HEK293 (cell line): ENCODE measurements at regions not wholly inside any gene's neighbourhood (a gene's known extent, or its start where the extent isn't known, plus 50 kb on each side); places are given as distances from the start of the nearest gene placed in this dataset.

ENCODE experiments used
- CTCF ChIA-PET: fragments of 350-600 bp; formaldehyde crosslinking; extraction: SDS; loops from one replicate; lab custom pipeline; 2021; ENCODE audit warnings: antibody characterized with exemption; lab: Yijun Ruan, JAX
- POLR2A ChIA-PET: fragments of 300-600 bp; formaldehyde crosslinking; extraction: SDS; loops from one replicate; lab custom pipeline; 2020; ENCODE audit warnings: antibody characterized with exemption, inconsistent platforms; lab: Yijun Ruan, JAX
- H3K27ac ChIP-seq: fragments of 200-500 bp; sonication (Bioruptor generic); 2 replicates; pipeline ENCODE4 v1.5.1; 2014; ENCODE audit warnings: low read depth, low read length, control low read depth, inconsistent platforms; ENCODE audit errors: extremely low read depth
- H3K36me3 ChIP-seq, 2 experiments: fragments of 200-500 bp in 1 of 2; sonication (Bioruptor generic) in 1 of 2; 1 replicate in 1 of 2; 2 replicates in 1 of 2; pipeline ENCODE4 v1.5.1; 2014 to 2017; ENCODE audit warnings: inconsistent platforms in 2 of 2, low read length in 2 of 2; ENCODE audit not compliant: control insufficient read depth in 2 of 2, insufficient read depth in 1 of 2
- H3K4me1 ChIP-seq: fragments of 200-500 bp; sonication (Bioruptor generic); 2 replicates; pipeline ENCODE4 v1.5.1; 2014; ENCODE audit warnings: mild to moderate bottlenecking, low read length, inconsistent platforms; ENCODE audit not compliant: control insufficient read depth, insufficient read depth
- H3K4me3 ChIP-seq: 2 replicates; pipeline ENCODE4 v1.5.1; 2011; ENCODE audit warnings: low read depth, mild to moderate bottlenecking, control low read depth, low read length, moderate library complexity
- H3K9me3 ChIP-seq: fragments of 200-500 bp; sonication (Bioruptor generic); 2 replicates; pipeline ENCODE4 v1.5.1; 2014; ENCODE audit warnings: low read depth, low read length, inconsistent platforms; ENCODE audit not compliant: control insufficient read depth, insufficient read depth
- BCL6B ChIP-seq: fragments of 450-650 bp; formaldehyde crosslinking; IDR thresholded peaks from 2 replicates; pipeline ENCODE4 v1.5.1; 2017; ENCODE audit warnings: missing biosample characterization, missing genetic modification characterization
- GLI2 ChIP-seq: fragments of 450-650 bp; formaldehyde crosslinking; IDR thresholded peaks from 2 replicates; pipeline ENCODE4; 2017; ENCODE audit warnings: missing biosample characterization, missing genetic modification characterization, low read depth, borderline replicate concordance
- GLIS1 ChIP-seq: fragments of 450-650 bp; formaldehyde crosslinking; IDR thresholded peaks from 2 replicates; pipeline ENCODE4 v1.5.1; 2016; ENCODE audit warnings: missing biosample characterization, missing genetic modification characterization
- HOXD13 ChIP-seq: sonication (generic); formaldehyde crosslinking; IDR thresholded peaks from 2 replicates; pipeline ENCODE4 v1.8.0; 2022; ENCODE audit warnings: missing genetic modification reagents, borderline replicate concordance
- IKZF3 ChIP-seq: fragments of 450-650 bp; IDR thresholded peaks from 2 replicates; pipeline ENCODE4 v1.5.0; 2018; ENCODE audit warnings: missing biosample characterization, mild to moderate bottlenecking, missing genetic modification characterization, moderate library complexity
- KLF7 ChIP-seq: fragments of 450-650 bp; formaldehyde crosslinking; IDR thresholded peaks from 2 replicates; pipeline ENCODE4 v1.5.1; 2016; ENCODE audit warnings: missing biosample characterization, missing genetic modification characterization, borderline replicate concordance
- ZBTB17 ChIP-seq: fragments of 450-650 bp; formaldehyde crosslinking; IDR thresholded peaks from 2 replicates; pipeline ENCODE4 v1.5.1; 2016; ENCODE audit warnings: missing biosample characterization, missing genetic modification characterization
- ZFP69B ChIP-seq: fragments of 450-650 bp; formaldehyde crosslinking; IDR thresholded peaks from 2 replicates; pipeline ENCODE4 v1.5.1; 2016; ENCODE audit warnings: missing biosample characterization, missing genetic modification characterization
- ZNF121 ChIP-seq: fragments of 450-650 bp; formaldehyde crosslinking; IDR thresholded peaks from 2 replicates; pipeline ENCODE4 v1.5.1; 2016; ENCODE audit warnings: missing biosample characterization, missing genetic modification characterization
- ZNF133 ChIP-seq: fragments of 450-650 bp; formaldehyde crosslinking; IDR thresholded peaks from 2 replicates; pipeline ENCODE4 v1.5.1; 2016; ENCODE audit warnings: missing biosample characterization, missing genetic modification characterization
- ZNF24 ChIP-seq: fragments of 450-650 bp; formaldehyde crosslinking; IDR thresholded peaks from 2 replicates; pipeline ENCODE4 v1.5.1; 2016; ENCODE audit warnings: missing biosample characterization, missing genetic modification characterization
- ZNF266 ChIP-seq: fragments of 450-650 bp; formaldehyde crosslinking; IDR thresholded peaks from 2 replicates; pipeline ENCODE4 v1.5.1; 2016; ENCODE audit warnings: missing biosample characterization, missing genetic modification characterization, low read depth
- ZNF311 ChIP-seq: fragments of 450-650 bp; formaldehyde crosslinking; IDR thresholded peaks from 2 replicates; pipeline ENCODE4 v1.5.1; 2017; ENCODE audit warnings: missing biosample characterization, missing genetic modification characterization, borderline replicate concordance
- ZNF48 ChIP-seq: fragments of 450-650 bp; formaldehyde crosslinking; IDR thresholded peaks from 2 replicates; pipeline ENCODE4 v1.5.1; 2016; ENCODE audit warnings: missing biosample characterization, missing genetic modification characterization
- ZNF544 ChIP-seq: fragments of 450-650 bp; formaldehyde crosslinking; IDR thresholded peaks from 2 replicates; pipeline ENCODE4 v1.5.0; 2017; ENCODE audit warnings: missing biosample characterization, missing genetic modification characterization
- ZNF585B ChIP-seq: fragments of 450-650 bp; formaldehyde crosslinking; IDR thresholded peaks from 2 replicates; pipeline ENCODE4 v1.5.1; 2016; ENCODE audit warnings: missing biosample characterization, missing genetic modification characterization
- ZNF677 ChIP-seq: fragments of 450-650 bp; IDR thresholded peaks from 2 replicates; pipeline ENCODE4 v1.5.0; 2018; ENCODE audit warnings: missing biosample characterization, mild to moderate bottlenecking, missing genetic modification characterization, moderate library complexity
- ZNF704 ChIP-seq: fragments of 450-650 bp; formaldehyde crosslinking; IDR thresholded peaks from 2 replicates; pipeline ENCODE4 v1.5.1; 2016; ENCODE audit warnings: missing biosample characterization, missing genetic modification characterization
- ZNF785 ChIP-seq: fragments of 450-650 bp; formaldehyde crosslinking; IDR thresholded peaks from 2 replicates; pipeline ENCODE4 v1.5.1; 2016; ENCODE audit warnings: missing biosample characterization, missing genetic modification characterization
- TF ChIP-seq, protein P1 (sequence below): fragments of 450-650 bp; formaldehyde crosslinking; IDR thresholded peaks from 2 replicates; pipeline ENCODE4 v1.5.1; 2016; ENCODE audit warnings: missing biosample characterization, missing genetic modification characterization
- TF ChIP-seq, protein P2 (sequence below): fragments of 450-650 bp; formaldehyde crosslinking; conservative IDR thresholded peaks from 2 replicates; pipeline ENCODE4 v1.5.1; 2016; ENCODE audit warnings: low read depth, missing biosample characterization, missing genetic modification characterization

DNA sequence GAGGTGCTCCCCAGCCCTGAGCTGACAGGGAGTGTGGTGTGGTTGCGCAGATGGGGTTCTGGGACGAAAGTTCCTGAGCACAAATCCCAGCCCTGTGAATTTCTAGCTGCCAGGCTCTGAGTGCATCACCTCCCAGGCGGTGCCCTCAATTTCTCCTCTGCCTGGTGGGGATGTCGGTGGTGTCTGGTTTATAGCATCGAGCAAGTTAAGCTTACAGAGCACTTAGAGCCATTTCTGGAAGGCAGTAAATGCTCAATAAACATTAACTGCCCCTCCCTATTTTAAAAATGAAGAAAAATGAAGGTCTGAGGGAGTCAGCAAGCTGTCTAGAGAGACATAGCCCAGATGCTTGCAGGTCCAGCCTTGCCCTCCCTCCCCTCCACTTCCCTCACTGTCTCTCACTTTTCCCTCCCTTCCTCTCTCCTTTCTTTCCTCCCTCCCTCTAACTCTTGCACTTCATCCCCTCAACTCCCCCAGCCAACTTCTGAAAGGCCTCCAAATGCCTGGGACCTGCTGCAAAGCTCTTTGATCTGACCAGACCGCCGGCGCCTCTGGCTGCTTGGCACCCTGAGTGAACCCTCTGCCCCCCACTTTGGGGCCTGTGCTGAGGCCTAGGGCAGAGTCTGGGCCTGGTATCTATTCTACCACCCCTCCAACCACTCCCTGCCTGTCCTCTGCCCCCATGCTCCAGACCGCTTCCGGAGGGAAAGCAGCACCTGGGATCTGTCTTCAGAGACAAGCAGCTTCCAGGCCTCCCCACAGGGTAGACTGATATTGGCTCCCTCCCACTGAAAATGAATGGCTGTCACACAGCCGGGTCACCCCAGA, 438.3 kb downstream of the RPS24 start:
- no peak for TF ChIP-seq GLIS1 (tag by site-specific recombination)
- no peak for TF ChIP-seq ZFP69B (tag by site-specific recombination)
- TF ChIP-seq ZBTB17 (tag by site-specific recombination) = no peak
- no peaks in the 10 kb centered on the region; the same call in 1 of the 2 replicates for H3K4me1 ChIP-seq
- ChIA-PET CTCF (interaction anchor here (0.6 to 0.7 kb wide), 2 partner anchors 425 to 1503 kb away, joined by 3 to 4 read pairs; no protein-coding TSS in a partner anchor), POLR2A (no interaction called here)
- H3K9me3 ChIP-seq = no peaks in the 10 kb centered on the region
- no peak overlapping the region for H3K27ac ChIP-seq
- H3K4me3 ChIP-seq = no peak overlapping the region
- no peaks in the 10 kb centered on the region for H3K36me3 ChIP-seq

GRCh38 chr10:78472551-78472890, 438.9 kb downstream of the RPS24 start:
- ChIA-PET POLR2A (no interaction called here), CTCF (interaction anchor here (0.6 kb wide), 1 partner anchor 1503 kb away, joined by 4 read pairs; no protein-coding TSS in a partner anchor)
- Histone ChIP-seq H3K36me3 (no peaks in the 10 kb centered on the region), H3K9me3 (no peaks in the 10 kb centered on the region), H3K27ac (no peak overlapping the region), H3K4me1 (no peaks in the 10 kb centered on the region; the same call in 1 of the 2 replicates), H3K4me3 (no peak overlapping the region)
- TF ChIP-seq ZNF133 (tag by site-specific recombination) (no peak), IKZF3 (tag by site-specific recombination) (no peak), ZNF48 (tag by site-specific recombination) (no peak), ZNF785 (no peak), ZNF311 (tag by site-specific recombination) (no peak), ZNF677 (tag by site-specific recombination) (no peak), ZNF266 (tag by site-specific recombination) (no peak)

GRCh38 chr10:78473006-78473405, 439.3 kb downstream of the RPS24 start:
- H3K36me3 ChIP-seq = no peaks in the 10 kb centered on the region
- TF ChIP-seq ZNF704 = no peak
- TF ChIP-seq KLF7 = no peak
- no peak for TF ChIP-seq ZNF24
- TF ChIP-seq ZNF121 (tag by site-specific recombination) = no peak
- TF ChIP-seq, protein P1, sequence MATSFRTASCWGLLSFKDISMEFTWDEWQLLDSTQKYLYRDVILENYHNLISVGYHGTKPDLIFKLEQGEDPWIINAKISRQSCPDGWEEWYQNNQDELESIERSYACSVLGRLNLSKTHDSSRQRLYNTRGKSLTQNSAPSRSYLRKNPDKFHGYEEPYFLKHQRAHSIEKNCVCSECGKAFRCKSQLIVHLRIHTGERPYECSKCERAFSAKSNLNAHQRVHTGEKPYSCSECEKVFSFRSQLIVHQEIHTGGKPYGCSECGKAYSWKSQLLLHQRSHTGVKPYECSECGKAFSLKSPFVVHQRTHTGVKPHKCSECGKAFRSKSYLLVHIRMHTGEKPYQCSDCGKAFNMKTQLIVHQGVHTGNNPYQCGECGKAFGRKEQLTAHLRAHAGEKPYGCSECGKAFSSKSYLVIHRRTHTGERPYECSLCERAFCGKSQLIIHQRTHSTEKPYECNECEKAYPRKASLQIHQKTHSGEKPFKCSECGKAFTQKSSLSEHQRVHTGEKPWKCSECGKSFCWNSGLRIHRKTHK (tag by site-specific recombination) = no peak
- no peak for TF ChIP-seq ZNF585B (tag by site-specific recombination)
- no peak for TF ChIP-seq HOXD13 (CRISPR knock-in tag)
- no peak for TF ChIP-seq GLI2 (tag by site-specific recombination)
- TF ChIP-seq BCL6B (tag by site-specific recombination) = no peak
- TF ChIP-seq ZNF544 (tag by site-specific recombination) = no peak
- TF ChIP-seq, protein P2, sequence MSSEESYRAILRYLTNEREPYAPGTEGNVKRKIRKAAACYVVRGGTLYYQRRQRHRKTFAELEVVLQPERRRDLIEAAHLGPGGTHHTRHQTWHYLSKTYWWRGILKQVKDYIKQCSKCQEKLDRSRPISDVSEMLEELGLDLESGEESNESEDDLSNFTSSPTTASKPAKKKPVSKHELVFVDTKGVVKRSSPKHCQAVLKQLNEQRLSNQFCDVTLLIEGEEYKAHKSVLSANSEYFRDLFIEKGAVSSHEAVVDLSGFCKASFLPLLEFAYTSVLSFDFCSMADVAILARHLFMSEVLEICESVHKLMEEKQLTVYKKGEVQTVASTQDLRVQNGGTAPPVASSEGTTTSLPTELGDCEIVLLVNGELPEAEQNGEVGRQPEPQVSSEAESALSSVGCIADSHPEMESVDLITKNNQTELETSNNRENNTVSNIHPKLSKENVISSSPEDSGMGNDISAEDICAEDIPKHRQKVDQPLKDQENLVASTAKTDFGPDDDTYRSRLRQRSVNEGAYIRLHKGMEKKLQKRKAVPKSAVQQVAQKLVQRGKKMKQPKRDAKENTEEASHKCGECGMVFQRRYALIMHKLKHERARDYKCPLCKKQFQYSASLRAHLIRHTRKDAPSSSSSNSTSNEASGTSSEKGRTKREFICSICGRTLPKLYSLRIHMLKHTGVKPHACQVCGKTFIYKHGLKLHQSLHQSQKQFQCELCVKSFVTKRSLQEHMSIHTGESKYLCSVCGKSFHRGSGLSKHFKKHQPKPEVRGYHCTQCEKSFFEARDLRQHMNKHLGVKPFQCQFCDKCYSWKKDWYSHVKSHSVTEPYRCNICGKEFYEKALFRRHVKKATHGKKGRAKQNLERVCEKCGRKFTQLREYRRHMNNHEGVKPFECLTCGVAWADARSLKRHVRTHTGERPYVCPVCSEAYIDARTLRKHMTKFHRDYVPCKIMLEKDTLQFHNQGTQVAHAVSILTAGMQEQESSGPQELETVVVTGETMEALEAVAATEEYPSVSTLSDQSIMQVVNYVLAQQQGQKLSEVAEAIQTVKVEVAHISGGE (tag by site-specific recombination) = no peak

More at GRCh38 chr10:78473006-78473405, 439.3 kb downstream of the RPS24 start:
- no peaks in the 10 kb centered on the region; the same call in 1 of the 2 replicates for H3K4me1 ChIP-seq
- POLR2A ChIA-PET = no interaction called here
- H3K27ac ChIP-seq = no peak overlapping the region
- CTCF ChIA-PET = no interaction called here
- H3K9me3 ChIP-seq = no peaks in the 10 kb centered on the region
- H3K4me3 ChIP-seq = no peak overlapping the region
